Large intestine (tissue), 3 donors: ENCODE measurements at regions not wholly inside any gene's neighbourhood (a gene's known extent, or its start where the extent isn't known, plus 50 kb on each side); places are given as distances from the start of the nearest gene placed in this dataset.
"Not testable (repeated sequence)": the region's sequence is repeated elsewhere in the genome, so short reads cannot be mapped to it uniquely, and the experiment has no call there.

Experiments
- DNase-seq, 2 donors: peaks; one replicate each; pipeline versions ENCODE4 v3.0.0 to v3.0.0-alpha.2; 2013
- H3K27ac ChIP-seq: one replicate; pipeline ENCODE4 v1.5.1; 2013; ENCODE audit warnings: low read length
- H3K27me3 ChIP-seq: 2 replicates; pipeline ENCODE4 v1.6.1; 2013; ENCODE audit warnings: low read length; ENCODE audit not compliant: control insufficient read depth, insufficient read depth
- H3K36me3 ChIP-seq: 2 replicates; pipeline ENCODE4 v1.6.1; 2013; ENCODE audit warnings: low read length; ENCODE audit not compliant: control insufficient read depth, insufficient read depth
- H3K4me1 ChIP-seq: one replicate; pipeline ENCODE4 v1.6.1; 2013; ENCODE audit warnings: low read length; ENCODE audit not compliant: control insufficient read depth, insufficient read depth
- H3K4me3 ChIP-seq: one replicate; pipeline ENCODE4 v1.5.1; 2013; ENCODE audit warnings: low read length
- H3K9me3 ChIP-seq: one replicate; pipeline ENCODE4 v1.6.1; 2013; ENCODE audit warnings: mild to moderate bottlenecking, low read depth, low read length, moderate library complexity; ENCODE audit not compliant: control insufficient read depth
- WGBS: methylation state at CpG from one replicate; pipeline ENCODE4 v1.1.5; 2013; ENCODE audit warnings: low lambda C conversion rate; ENCODE audit not compliant: insufficient coverage; 5-methylcytosine and 5-hydroxymethylcytosine counted together

GRCh38 chr22:48070083-48070482 is 1307.6 kb downstream of the TBC1D22A start:
- no peaks in the 10 kb centered on the region for H3K36me3 ChIP-seq
- DNase-seq: no peak
- H3K4me3 ChIP-seq: no peak overlapping the region
- H3K27me3 ChIP-seq: no peaks in the 10 kb centered on the region
- H3K27ac ChIP-seq: no peak overlapping the region
- WGBS: no CpG with 5 or more reads among the region's 9 CpGs
- no peaks in the 10 kb centered on the region for H3K4me1 ChIP-seq
- no peaks in the 10 kb centered on the region for H3K9me3 ChIP-seq

DNA sequence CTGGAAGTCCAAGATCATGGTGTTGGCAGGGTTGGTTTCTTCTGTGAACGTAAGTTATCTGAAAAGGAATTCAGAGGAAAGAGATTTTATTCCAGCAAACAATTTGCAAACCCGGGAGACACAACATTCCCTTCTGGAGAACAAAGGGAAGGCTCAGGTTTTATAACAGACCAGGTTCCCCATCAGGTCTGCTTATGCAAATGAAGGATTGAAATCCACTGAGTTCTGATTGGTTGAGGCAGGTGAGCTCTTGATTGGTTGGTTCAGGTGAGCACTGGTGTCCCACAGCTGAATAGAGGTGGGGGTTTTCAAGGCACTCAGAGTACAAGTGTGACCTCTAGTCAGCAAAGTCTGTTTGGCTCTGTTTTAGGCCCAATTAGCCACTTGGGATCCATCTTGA is 1306.8 kb downstream of the TBC1D22A start:
- Histone ChIP-seq H3K36me3 (no peaks in the 10 kb centered on the region), H3K9me3 (no peaks in the 10 kb centered on the region), H3K4me3 (no peak overlapping the region), H3K27ac (no peak overlapping the region), H3K4me1 (no peaks in the 10 kb centered on the region), H3K27me3 (no peaks in the 10 kb centered on the region)
- DNase-seq: no peak
- WGBS: no CpG with 5 or more reads among the region's 2 CpGs

DNA sequence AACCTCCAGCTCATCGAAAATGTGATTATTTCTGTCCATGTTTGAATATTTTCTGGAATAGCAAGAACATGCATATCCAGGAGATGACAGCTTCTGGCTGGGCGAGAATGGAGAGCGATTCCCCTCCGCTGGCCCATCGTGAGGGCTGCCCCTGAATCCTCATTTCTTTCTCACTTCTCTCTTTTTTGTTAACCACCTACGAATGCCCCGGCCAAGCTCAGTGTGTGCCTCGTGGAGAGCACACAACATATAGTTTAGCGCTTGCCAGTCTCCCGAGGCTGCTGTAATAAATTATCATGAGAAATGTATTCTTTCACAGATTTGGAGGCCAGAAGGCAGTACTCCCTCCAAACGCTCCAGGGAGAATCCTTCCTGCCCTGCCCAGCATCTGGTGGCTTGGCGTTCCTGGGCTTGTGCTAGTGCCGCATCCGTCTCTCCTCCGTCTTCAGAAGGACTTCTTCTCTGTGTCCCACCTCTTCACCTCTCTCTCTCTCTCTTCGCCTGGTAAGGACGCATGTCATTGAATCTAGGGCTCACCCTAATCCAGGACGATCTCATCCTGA is 1306.0 kb downstream of the TBC1D22A start:
- no peaks in the 10 kb centered on the region for H3K4me1 ChIP-seq
- H3K36me3 ChIP-seq: no peaks in the 10 kb centered on the region
- no peaks in the 10 kb centered on the region for H3K9me3 ChIP-seq
- H3K27me3 ChIP-seq: no peaks in the 10 kb centered on the region
- WGBS: no CpG with 5 or more reads among the region's 18 CpGs
- no peak overlapping the region for H3K27ac ChIP-seq
- no peak overlapping the region for H3K4me3 ChIP-seq
- no peak for DNase-seq

DNA sequence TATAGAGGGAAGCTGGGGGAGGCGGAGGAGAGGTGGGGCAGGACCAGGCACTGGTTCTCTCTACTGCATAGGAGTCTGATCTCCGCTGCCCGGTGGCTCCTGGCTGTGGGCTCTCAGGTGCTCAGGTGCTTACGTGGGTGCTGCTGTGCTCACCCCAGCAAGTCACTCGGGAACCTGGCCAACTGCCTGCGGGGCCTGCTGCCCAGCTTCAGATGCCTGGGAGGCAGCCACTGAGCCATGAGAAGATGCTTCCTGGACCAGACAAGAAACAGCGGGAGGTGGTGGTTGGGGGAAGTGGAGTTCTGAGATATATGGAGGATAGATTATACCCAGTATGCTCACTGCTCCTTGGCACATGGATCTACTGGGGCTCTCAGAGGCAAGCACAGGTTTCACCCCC is 1303.4 kb downstream of the TBC1D22A start:
- no peak overlapping the region for H3K4me3 ChIP-seq
- WGBS: no CpG with 5 or more reads among the region's 7 CpGs

GRCh38 chr22:48061726-48062125 is 1299.3 kb downstream of the TBC1D22A start:
- no peaks in the 10 kb centered on the region for H3K27me3 ChIP-seq
- H3K4me1 ChIP-seq: no peaks in the 10 kb centered on the region
- no peak overlapping the region for H3K27ac ChIP-seq
- 100% methylated on average over 1 of the region's 4 CpGs for WGBS
- H3K9me3 ChIP-seq: no peaks in the 10 kb centered on the region
- no peak for DNase-seq
- no peaks in the 10 kb centered on the region for H3K36me3 ChIP-seq
- H3K4me3 ChIP-seq: no peak overlapping the region

More for the DNA sequence above, 1303.4 kb downstream of the TBC1D22A start:
- Histone ChIP-seq H3K27ac (no peak overlapping the region), H3K27me3 (no peaks in the 10 kb centered on the region), H3K36me3 (no peaks in the 10 kb centered on the region), H3K9me3 (no peaks in the 10 kb centered on the region), H3K4me1 (no peaks in the 10 kb centered on the region)
- DNase-seq: no peak

DNA sequence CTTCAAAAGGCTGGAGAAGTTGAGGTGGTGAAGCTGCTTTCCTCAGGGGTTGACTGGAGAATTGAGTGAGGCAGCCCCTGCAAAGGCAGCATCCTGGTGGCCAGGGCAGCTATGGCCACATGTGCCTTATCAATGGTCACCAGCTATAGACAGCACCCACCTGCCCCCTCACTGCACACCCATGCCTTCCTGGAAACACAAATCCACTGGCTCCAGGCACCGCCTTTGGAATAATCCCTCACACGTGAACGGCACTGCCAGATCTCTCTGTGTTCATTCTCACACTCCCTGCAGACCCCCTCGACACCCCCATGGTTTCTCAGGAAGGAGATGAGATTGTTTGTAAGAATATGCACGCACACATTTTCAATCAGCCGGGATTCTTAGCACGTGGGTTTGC is 1297.8 kb downstream of the TBC1D22A start:
- Histone ChIP-seq H3K27me3 (no peaks in the 10 kb centered on the region), H3K4me1 (no peaks in the 10 kb centered on the region), H3K4me3 (no peak overlapping the region), H3K36me3 (no peaks in the 10 kb centered on the region), H3K27ac (no peak overlapping the region), H3K9me3 (no peaks in the 10 kb centered on the region)
- no CpG with 5 or more reads among the region's 7 CpGs for WGBS
- no peak for DNase-seq

GRCh38 chr22:48059521-48059920 is 1297.1 kb downstream of the TBC1D22A start:
- not testable (repeated sequence) for H3K4me1 ChIP-seq, H3K27ac ChIP-seq, H3K4me3 ChIP-seq, H3K36me3 ChIP-seq, H3K9me3 ChIP-seq, H3K27me3 ChIP-seq, DNase-seq
- no CpG with 5 or more reads among the region's 4 CpGs for WGBS

GRCh38 chr22:48057116-48057835 is 1294.8 kb downstream of the TBC1D22A start:
- Histone ChIP-seq H3K36me3 (no peaks in the 10 kb centered on the region), H3K4me1 (no peaks in the 10 kb centered on the region), H3K27me3 (no peaks in the 10 kb centered on the region), H3K4me3 (no peak overlapping the region), H3K27ac (no peak overlapping the region), H3K9me3 (no peaks in the 10 kb centered on the region)
- 80% methylated on average over 1 of the region's 22 CpGs for WGBS
- no peak for DNase-seq

DNA sequence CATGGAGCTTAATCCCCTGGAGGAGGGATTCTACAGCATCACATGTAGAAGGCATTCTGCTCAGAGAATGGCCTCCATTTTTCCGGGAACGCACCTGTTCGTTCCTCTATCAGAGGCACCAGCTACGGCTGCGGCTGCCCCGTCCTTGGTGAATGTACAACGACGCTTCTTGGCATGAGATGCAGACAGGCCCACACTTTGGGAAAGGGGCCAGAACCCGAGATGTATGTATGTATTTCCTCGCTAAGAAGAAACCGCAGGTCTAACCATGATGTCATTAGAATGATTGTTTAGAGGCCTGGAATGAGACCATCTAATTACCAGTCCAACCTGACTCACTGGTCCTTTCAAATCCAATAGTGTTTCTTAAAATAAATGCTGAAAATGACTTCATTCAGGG is 1293.4 kb downstream of the TBC1D22A start:
- no peaks in the 10 kb centered on the region for H3K36me3 ChIP-seq
- H3K27me3 ChIP-seq: no peaks in the 10 kb centered on the region
- WGBS: no CpG with 5 or more reads among the region's 11 CpGs
- H3K4me1 ChIP-seq: no peaks in the 10 kb centered on the region
- no peak for DNase-seq
- no peaks in the 10 kb centered on the region for H3K9me3 ChIP-seq
- no peak overlapping the region for H3K27ac ChIP-seq
- H3K4me3 ChIP-seq: no peak overlapping the region

- no peak for DNase-seq
- Histone ChIP-seq H3K27ac (no peak overlapping the region), H3K4me1 (no peaks in the 10 kb centered on the region), H3K4me3 (no peak overlapping the region), H3K36me3 (no peaks in the 10 kb centered on the region), H3K9me3 (no peaks in the 10 kb centered on the region), H3K27me3 (no peaks in the 10 kb centered on the region)
- WGBS: 100% methylated on average over 1 of the region's 1 CpG
These were observed 1292.7 kb downstream of the TBC1D22A start for GRCh38 chr22:48055185-48055584.

GRCh38 chr22:48054596-48054995 is 1292.1 kb downstream of the TBC1D22A start:
- no peak overlapping the region for H3K27ac ChIP-seq
- no peaks in the 10 kb centered on the region for H3K36me3 ChIP-seq
- no CpG with 5 or more reads among the region's 14 CpGs for WGBS
- no peaks in the 10 kb centered on the region for H3K9me3 ChIP-seq
- no peaks in the 10 kb centered on the region for H3K27me3 ChIP-seq
- no peak overlapping the region for H3K4me3 ChIP-seq
- DNase-seq: no peak
- no peaks in the 10 kb centered on the region for H3K4me1 ChIP-seq
